ENCODE measurements at regions not wholly inside any gene's neighbourhood (a gene's known extent, or its start where the extent isn't known, plus 50 kb on each side); places are given as distances from the start of the nearest gene placed in this dataset.
"Not testable (repeated sequence)": the region's sequence is repeated elsewhere in the genome, so short reads cannot be mapped to it uniquely, and the experiment has no call there.

DNA sequence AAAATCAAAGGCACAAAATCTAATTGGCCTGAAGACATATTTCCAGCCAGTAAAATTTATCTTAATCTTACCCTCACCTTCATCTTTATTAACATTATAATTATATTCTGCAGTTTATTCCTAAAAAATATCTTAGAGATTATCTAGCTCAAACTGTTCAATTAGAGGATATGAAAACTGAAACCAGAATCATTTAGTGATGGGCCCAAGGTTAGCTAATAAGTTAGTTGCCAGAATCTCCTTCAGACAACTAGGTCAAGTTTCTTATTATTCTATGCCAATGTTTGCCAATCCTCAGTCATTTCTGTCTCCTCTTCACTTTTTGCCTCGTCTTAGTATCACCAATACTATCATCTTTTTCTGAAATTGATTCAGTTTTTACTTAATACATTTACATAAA, 56.0 kb upstream of the RASA1 start:
- TF ChIP-seq, protein P1, sequence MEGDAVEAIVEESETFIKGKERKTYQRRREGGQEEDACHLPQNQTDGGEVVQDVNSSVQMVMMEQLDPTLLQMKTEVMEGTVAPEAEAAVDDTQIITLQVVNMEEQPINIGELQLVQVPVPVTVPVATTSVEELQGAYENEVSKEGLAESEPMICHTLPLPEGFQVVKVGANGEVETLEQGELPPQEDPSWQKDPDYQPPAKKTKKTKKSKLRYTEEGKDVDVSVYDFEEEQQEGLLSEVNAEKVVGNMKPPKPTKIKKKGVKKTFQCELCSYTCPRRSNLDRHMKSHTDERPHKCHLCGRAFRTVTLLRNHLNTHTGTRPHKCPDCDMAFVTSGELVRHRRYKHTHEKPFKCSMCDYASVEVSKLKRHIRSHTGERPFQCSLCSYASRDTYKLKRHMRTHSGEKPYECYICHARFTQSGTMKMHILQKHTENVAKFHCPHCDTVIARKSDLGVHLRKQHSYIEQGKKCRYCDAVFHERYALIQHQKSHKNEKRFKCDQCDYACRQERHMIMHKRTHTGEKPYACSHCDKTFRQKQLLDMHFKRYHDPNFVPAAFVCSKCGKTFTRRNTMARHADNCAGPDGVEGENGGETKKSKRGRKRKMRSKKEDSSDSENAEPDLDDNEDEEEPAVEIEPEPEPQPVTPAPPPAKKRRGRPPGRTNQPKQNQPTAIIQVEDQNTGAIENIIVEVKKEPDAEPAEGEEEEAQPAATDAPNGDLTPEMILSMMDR (IDR thresholded peaks at IDR 0.05; ENCODE audit: low read depth, low read length): no peak

DNA sequence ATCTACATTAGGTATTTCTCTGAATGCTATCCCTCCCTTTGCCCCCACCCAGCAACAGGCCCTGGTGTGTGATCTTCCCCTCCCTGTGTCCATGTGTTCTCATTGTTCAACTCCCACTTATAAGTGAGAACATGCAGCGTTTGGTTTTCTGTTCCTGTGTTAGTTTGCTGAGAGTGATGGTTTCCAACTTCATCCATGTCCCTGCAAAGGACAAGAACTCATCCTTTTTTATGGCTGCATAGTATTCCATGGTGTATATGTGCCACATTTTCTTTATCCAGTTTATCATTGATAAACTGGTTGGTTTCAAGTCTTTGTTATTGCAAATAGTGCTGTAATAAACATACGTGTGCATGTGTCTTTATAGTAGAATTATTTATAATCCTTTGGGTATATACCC, 55.5 kb upstream of the RASA1 start:
- not testable (repeated sequence) for H3K4me3 ChIP-seq (replicated peaks in 1 of 2; ENCODE audit: low read depth in 2 of 2, low read length in 2 of 2); DNase-seq (ENCODE audit: low read depth in 2 of 2)

More for the DNA sequence above, 56.0 kb upstream of the RASA1 start:
- no peak overlapping the region for H3K4me3 ChIP-seq (replicated peaks in 1 of 2; ENCODE audit: low read depth in 2 of 2, low read length in 2 of 2)
- no peak for DNase-seq (ENCODE audit: low read depth in 2 of 2)

DNA sequence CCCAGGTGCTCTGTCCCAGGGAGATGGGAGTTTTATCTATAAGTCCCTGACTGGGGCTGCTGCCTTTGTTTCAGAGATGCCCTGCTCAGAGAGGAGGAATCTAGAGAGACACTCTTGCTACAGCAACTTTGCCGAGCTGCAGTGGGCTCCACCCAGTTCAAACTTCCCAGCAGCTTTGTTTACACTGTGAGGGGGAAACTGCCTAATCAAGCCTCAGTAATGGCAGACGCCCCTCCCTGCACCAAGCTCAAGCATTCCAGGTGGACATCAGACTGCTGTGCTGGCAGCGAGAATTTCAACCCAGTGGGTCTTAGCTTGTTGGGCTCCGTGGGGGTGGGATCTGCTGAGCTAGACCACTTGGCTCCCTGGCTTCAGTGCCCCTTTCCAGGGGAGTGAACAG, 50.2 kb upstream of the RASA1 start:
- H3K4me3 ChIP-seq (replicated peaks in 1 of 2; ENCODE audit: low read depth in 2 of 2, low read length in 2 of 2); DNase-seq (ENCODE audit: low read depth in 2 of 2): not testable (repeated sequence)

Data from cardiac fibroblast (primary cell).